ENCODE measurements at regions not wholly inside any gene's neighbourhood (a gene's known extent, or its start where the extent isn't known, plus 50 kb on each side); places are given as distances from the start of the nearest gene placed in this dataset.

- no peak for DNase-seq (ENCODE audit: low spot score)
- no peak overlapping the region for H3K4me3 ChIP-seq (ENCODE audit: low read depth in 1 of 3, low read length in 3 of 3)
- 96% methylated on average over 1 of the region's 1 CpG for WGBS
- H3K9ac ChIP-seq (ENCODE audit: low read depth in 1 of 2, low read length in 2 of 2): no peak overlapping the region
- peaks cover 0 to 2% (median under 1%) of the 10 kb centered on the region in 4 donors for H3K27me3 ChIP-seq (ENCODE audit: control insufficient read depth in 4 of 4, insufficient read depth in 4 of 4, low read length in 3 of 4)
- peaks cover 0 to 2% (median 0%) of the 10 kb centered on the region in 4 donors for H3K36me3 ChIP-seq (ENCODE audit: control insufficient read depth in 4 of 4, insufficient read depth in 3 of 4, low read depth in 1 of 4, low read length in 3 of 4)
- no peaks in the 10 kb centered on the region for H3K4me1 ChIP-seq (ENCODE audit: control insufficient read depth in 4 of 4, insufficient read depth in 4 of 4, low read length in 3 of 4)
- peaks cover 6 to 20% (median 10%) of the 10 kb centered on the region in 4 donors for H3K9me3 ChIP-seq (ENCODE audit: control insufficient read depth in 4 of 4, low read length in 3 of 4)
- H3K27ac ChIP-seq (ENCODE audit: low read depth in 1 of 2, low read length in 2 of 2): no peak overlapping the region
- TF ChIP-seq NR2F2 (IDR thresholded peaks at IDR 0.05): no peak
- TF ChIP-seq YY1 (IDR thresholded peaks at IDR 0.05): no peak
- no peak for TF ChIP-seq HNF4G (IDR thresholded peaks at IDR 0.05)
- TF ChIP-seq, protein P1, sequence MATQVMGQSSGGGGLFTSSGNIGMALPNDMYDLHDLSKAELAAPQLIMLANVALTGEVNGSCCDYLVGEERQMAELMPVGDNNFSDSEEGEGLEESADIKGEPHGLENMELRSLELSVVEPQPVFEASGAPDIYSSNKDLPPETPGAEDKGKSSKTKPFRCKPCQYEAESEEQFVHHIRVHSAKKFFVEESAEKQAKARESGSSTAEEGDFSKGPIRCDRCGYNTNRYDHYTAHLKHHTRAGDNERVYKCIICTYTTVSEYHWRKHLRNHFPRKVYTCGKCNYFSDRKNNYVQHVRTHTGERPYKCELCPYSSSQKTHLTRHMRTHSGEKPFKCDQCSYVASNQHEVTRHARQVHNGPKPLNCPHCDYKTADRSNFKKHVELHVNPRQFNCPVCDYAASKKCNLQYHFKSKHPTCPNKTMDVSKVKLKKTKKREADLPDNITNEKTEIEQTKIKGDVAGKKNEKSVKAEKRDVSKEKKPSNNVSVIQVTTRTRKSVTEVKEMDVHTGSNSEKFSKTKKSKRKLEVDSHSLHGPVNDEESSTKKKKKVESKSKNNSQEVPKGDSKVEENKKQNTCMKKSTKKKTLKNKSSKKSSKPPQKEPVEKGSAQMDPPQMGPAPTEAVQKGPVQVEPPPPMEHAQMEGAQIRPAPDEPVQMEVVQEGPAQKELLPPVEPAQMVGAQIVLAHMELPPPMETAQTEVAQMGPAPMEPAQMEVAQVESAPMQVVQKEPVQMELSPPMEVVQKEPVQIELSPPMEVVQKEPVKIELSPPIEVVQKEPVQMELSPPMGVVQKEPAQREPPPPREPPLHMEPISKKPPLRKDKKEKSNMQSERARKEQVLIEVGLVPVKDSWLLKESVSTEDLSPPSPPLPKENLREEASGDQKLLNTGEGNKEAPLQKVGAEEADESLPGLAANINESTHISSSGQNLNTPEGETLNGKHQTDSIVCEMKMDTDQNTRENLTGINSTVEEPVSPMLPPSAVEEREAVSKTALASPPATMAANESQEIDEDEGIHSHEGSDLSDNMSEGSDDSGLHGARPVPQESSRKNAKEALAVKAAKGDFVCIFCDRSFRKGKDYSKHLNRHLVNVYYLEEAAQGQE (IDR thresholded peaks at IDR 0.05): no peak
- no peak for TF ChIP-seq RXRA (IDR thresholded peaks at IDR 0.05)
- no peak for TF ChIP-seq SP1 (IDR thresholded peaks at IDR 0.05)
- TF ChIP-seq FOXA2 (IDR thresholded peaks at IDR 0.05): no peak
- TF ChIP-seq, protein P2, sequence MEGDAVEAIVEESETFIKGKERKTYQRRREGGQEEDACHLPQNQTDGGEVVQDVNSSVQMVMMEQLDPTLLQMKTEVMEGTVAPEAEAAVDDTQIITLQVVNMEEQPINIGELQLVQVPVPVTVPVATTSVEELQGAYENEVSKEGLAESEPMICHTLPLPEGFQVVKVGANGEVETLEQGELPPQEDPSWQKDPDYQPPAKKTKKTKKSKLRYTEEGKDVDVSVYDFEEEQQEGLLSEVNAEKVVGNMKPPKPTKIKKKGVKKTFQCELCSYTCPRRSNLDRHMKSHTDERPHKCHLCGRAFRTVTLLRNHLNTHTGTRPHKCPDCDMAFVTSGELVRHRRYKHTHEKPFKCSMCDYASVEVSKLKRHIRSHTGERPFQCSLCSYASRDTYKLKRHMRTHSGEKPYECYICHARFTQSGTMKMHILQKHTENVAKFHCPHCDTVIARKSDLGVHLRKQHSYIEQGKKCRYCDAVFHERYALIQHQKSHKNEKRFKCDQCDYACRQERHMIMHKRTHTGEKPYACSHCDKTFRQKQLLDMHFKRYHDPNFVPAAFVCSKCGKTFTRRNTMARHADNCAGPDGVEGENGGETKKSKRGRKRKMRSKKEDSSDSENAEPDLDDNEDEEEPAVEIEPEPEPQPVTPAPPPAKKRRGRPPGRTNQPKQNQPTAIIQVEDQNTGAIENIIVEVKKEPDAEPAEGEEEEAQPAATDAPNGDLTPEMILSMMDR (IDR thresholded peaks at IDR 0.05; ENCODE audit: low read depth, low read length, missing input control): no peak
- no peak for TF ChIP-seq ZBTB33 (IDR thresholded peaks at IDR 0.05)
- TF ChIP-seq HNF4A (conservative IDR thresholded peaks at IDR 0.05): no peak
- TF ChIP-seq EGR1 (IDR thresholded peaks at IDR 0.05; ENCODE audit: low read depth in 2 of 2): no peak
- TF ChIP-seq FOXA1 (IDR thresholded peaks at IDR 0.05): no peak
- TF ChIP-seq TAF1 (conservative IDR thresholded peaks at IDR 0.05): no peak
- TF ChIP-seq RAD21 (IDR thresholded peaks at IDR 0.05): no peak
- no peak for TF ChIP-seq GABPA (IDR thresholded peaks at IDR 0.05 in 1 of 2, conservative IDR thresholded peaks at IDR 0.05 in 1 of 2)
- TF ChIP-seq JUND (IDR thresholded peaks at IDR 0.05): no peak
Measured at GRCh38 chr1:29861446-29861845, 625.1 kb downstream of the PTPRU start.

- Histone ChIP-seq H3K9me3 (ENCODE audit: control insufficient read depth in 4 of 4, low read length in 3 of 4) (peaks cover 6 to 20% (median 10%) of the 10 kb centered on the region in 4 donors), H3K27me3 (ENCODE audit: control insufficient read depth in 4 of 4, insufficient read depth in 4 of 4, low read length in 3 of 4) (peaks cover 0 to 4% (median 2%) of the 10 kb centered on the region in 4 donors), H3K9ac (ENCODE audit: low read depth in 1 of 2, low read length in 2 of 2) (no peak overlapping the region), H3K4me1 (ENCODE audit: control insufficient read depth in 4 of 4, insufficient read depth in 4 of 4, low read length in 3 of 4) (no peaks in the 10 kb centered on the region), H3K36me3 (ENCODE audit: control insufficient read depth in 4 of 4, insufficient read depth in 3 of 4, low read depth in 1 of 4, low read length in 3 of 4) (peaks cover 0 to 2% (median 0%) of the 10 kb centered on the region in 4 donors), H3K4me3 (ENCODE audit: low read depth in 1 of 3, low read length in 3 of 3) (peak overlapping the region in 1 of 3 donors; percentile 6), H3K27ac (ENCODE audit: low read depth in 1 of 2, low read length in 2 of 2) (no peak overlapping the region)
- DNase-seq (ENCODE audit: low spot score): no peak
- 93% methylated on average over 2 of the region's 2 CpGs for WGBS
- TF ChIP-seq, protein P3, sequence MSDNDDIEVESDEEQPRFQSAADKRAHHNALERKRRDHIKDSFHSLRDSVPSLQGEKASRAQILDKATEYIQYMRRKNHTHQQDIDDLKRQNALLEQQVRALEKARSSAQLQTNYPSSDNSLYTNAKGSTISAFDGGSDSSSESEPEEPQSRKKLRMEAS (IDR thresholded peaks at IDR 0.05): no peak
- TF ChIP-seq RAD21 (IDR thresholded peaks at IDR 0.05) (no peak), GABPA (IDR thresholded peaks at IDR 0.05 in 1 of 2, conservative IDR thresholded peaks at IDR 0.05 in 1 of 2) (no peak), FOXA2 (IDR thresholded peaks at IDR 0.05) (no peak), TAF1 (conservative IDR thresholded peaks at IDR 0.05) (no peak), ATF3 (IDR thresholded peaks at IDR 0.05) (no peak), EGR1 (IDR thresholded peaks at IDR 0.05; ENCODE audit: low read depth in 2 of 2) (no peak), FOXA1 (IDR thresholded peaks at IDR 0.05) (no peak), HNF4A (conservative IDR thresholded peaks at IDR 0.05) (no peak), JUND (IDR thresholded peaks at IDR 0.05) (no peak), NR2F2 (IDR thresholded peaks at IDR 0.05) (no peak), RXRA (IDR thresholded peaks at IDR 0.05) (no peak), YY1 (IDR thresholded peaks at IDR 0.05) (no peak)
- TF ChIP-seq, protein P2 (IDR thresholded peaks at IDR 0.05; ENCODE audit: low read depth, low read length, missing input control): no peak
Measured at GRCh38 chr1:29860681-29861080, 624.4 kb downstream of the PTPRU start.
